Activated naive CD8-positive, alpha-beta T cell (primary cell): ENCODE measurements at regions not wholly inside any gene's neighbourhood (a gene's known extent, or its start where the extent isn't known, plus 50 kb on each side); places are given as distances from the start of the nearest gene placed in this dataset.

Source experiments
- H3K27ac Mint-ChIP-seq: one replicate; pipeline ENCODE4 v1.8.0; 2021; ENCODE audit warnings: mixed read lengths
- H3K27me3 Mint-ChIP-seq: one replicate; pipeline ENCODE4 v1.8.0; 2021; ENCODE audit warnings: mixed read lengths
- H3K36me3 Mint-ChIP-seq: one replicate; pipeline ENCODE4 v1.8.0; 2021; ENCODE audit warnings: mixed read lengths
- H3K4me1 Mint-ChIP-seq: one replicate; pipeline ENCODE4 v1.8.0; 2021; ENCODE audit warnings: low read depth, mixed read lengths
- H3K4me3 Mint-ChIP-seq: one replicate; pipeline ENCODE4 v1.8.0; 2021; ENCODE audit warnings: mild to moderate bottlenecking, mixed read lengths
- H3K9me3 Mint-ChIP-seq: one replicate; pipeline ENCODE4 v1.8.0; 2021; ENCODE audit warnings: low read depth, mixed read lengths

- no peak overlapping the region for H3K27ac Mint-ChIP-seq
- no peaks in the 10 kb centered on the region for H3K4me1 Mint-ChIP-seq
- H3K4me3 Mint-ChIP-seq, result no peak overlapping the region
- H3K36me3 Mint-ChIP-seq, result no peaks in the 10 kb centered on the region
- peaks cover 2% of the 10 kb centered on the region for H3K27me3 Mint-ChIP-seq
- no peaks in the 10 kb centered on the region for H3K9me3 Mint-ChIP-seq
These were observed 85.8 kb downstream of the SEC61B start for GRCh38 chr9:99307851-99308250.

GRCh38 chr9:99309141-99309939, 87.3 kb downstream of the SEC61B start:
- Mint-ChIP-seq H3K36me3 (no peaks in the 10 kb centered on the region), H3K9me3 (no peaks in the 10 kb centered on the region), H3K27ac (no peak overlapping the region), H3K4me1 (no peaks in the 10 kb centered on the region), H3K4me3 (no peak overlapping the region), H3K27me3 (peaks cover 2% of the 10 kb centered on the region)

- Mint-ChIP-seq H3K27ac (no peak overlapping the region), H3K9me3 (no peaks in the 10 kb centered on the region), H3K4me1 (no peaks in the 10 kb centered on the region), H3K36me3 (no peaks in the 10 kb centered on the region), H3K4me3 (no peak overlapping the region), H3K27me3 (peaks cover 5% of the 10 kb centered on the region)
These were observed 90.7 kb downstream of the SEC61B start for GRCh38 chr9:99312736-99313135.

GRCh38 chr9:99319048-99319447, 97.0 kb downstream of the SEC61B start:
- Mint-ChIP-seq H3K36me3 (no peaks in the 10 kb centered on the region), H3K27ac (no peak overlapping the region), H3K4me3 (no peak overlapping the region), H3K4me1 (no peaks in the 10 kb centered on the region), H3K27me3 (peaks cover 16% of the 10 kb centered on the region), H3K9me3 (no peaks in the 10 kb centered on the region)

- Mint-ChIP-seq H3K4me3 (no peak overlapping the region), H3K4me1 (no peaks in the 10 kb centered on the region), H3K36me3 (no peaks in the 10 kb centered on the region), H3K9me3 (no peaks in the 10 kb centered on the region), H3K27me3 (peaks cover 15% of the 10 kb centered on the region), H3K27ac (no peak overlapping the region)
These were observed 100.2 kb downstream of the SEC61B start for GRCh38 chr9:99322299-99322698.

GRCh38 chr9:99326112-99326916, 104.2 kb downstream of the SEC61B start:
- H3K36me3 Mint-ChIP-seq, result no peaks in the 10 kb centered on the region
- no peak overlapping the region for H3K27ac Mint-ChIP-seq
- no peaks in the 10 kb centered on the region for H3K4me1 Mint-ChIP-seq
- no peak overlapping the region for H3K4me3 Mint-ChIP-seq
- no peaks in the 10 kb centered on the region for H3K9me3 Mint-ChIP-seq
- peaks cover 8% of the 10 kb centered on the region for H3K27me3 Mint-ChIP-seq

GRCh38 chr9:99326917-99327189, 104.8 kb downstream of the SEC61B start:
- H3K36me3 Mint-ChIP-seq, result no peaks in the 10 kb centered on the region
- H3K9me3 Mint-ChIP-seq, result no peaks in the 10 kb centered on the region
- no peaks in the 10 kb centered on the region for H3K4me1 Mint-ChIP-seq
- no peak overlapping the region for H3K4me3 Mint-ChIP-seq
- no peak overlapping the region for H3K27ac Mint-ChIP-seq
- peaks cover 4% of the 10 kb centered on the region for H3K27me3 Mint-ChIP-seq

GRCh38 chr9:99327667-99328066, 105.6 kb downstream of the SEC61B start:
- H3K27ac Mint-ChIP-seq, result no peak overlapping the region
- no peak overlapping the region for H3K4me3 Mint-ChIP-seq

GRCh38 chr9:99335280-99335679, 113.2 kb downstream of the SEC61B start:
- Mint-ChIP-seq H3K27me3 (peaks cover 1% of the 10 kb centered on the region), H3K4me1 (no peaks in the 10 kb centered on the region), H3K4me3 (no peak overlapping the region), H3K36me3 (no peaks in the 10 kb centered on the region), H3K27ac (no peak overlapping the region), H3K9me3 (no peaks in the 10 kb centered on the region)

More at GRCh38 chr9:99327667-99328066, 105.6 kb downstream of the SEC61B start:
- Mint-ChIP-seq H3K36me3 (no peaks in the 10 kb centered on the region), H3K9me3 (no peaks in the 10 kb centered on the region), H3K4me1 (no peaks in the 10 kb centered on the region), H3K27me3 (peaks cover 4% of the 10 kb centered on the region)

- Mint-ChIP-seq H3K27me3 (no peaks in the 10 kb centered on the region), H3K9me3 (no peaks in the 10 kb centered on the region), H3K27ac (no peak overlapping the region), H3K4me1 (no peaks in the 10 kb centered on the region), H3K4me3 (no peak overlapping the region), H3K36me3 (no peaks in the 10 kb centered on the region)
These were observed 113.9 kb downstream of the SEC61B start for GRCh38 chr9:99336005-99336404.

- H3K27me3 Mint-ChIP-seq, result no peaks in the 10 kb centered on the region
- no peaks in the 10 kb centered on the region for H3K36me3 Mint-ChIP-seq
- no peak overlapping the region for H3K4me3 Mint-ChIP-seq
- H3K9me3 Mint-ChIP-seq, result no peaks in the 10 kb centered on the region
- H3K4me1 Mint-ChIP-seq, result no peaks in the 10 kb centered on the region
- H3K27ac Mint-ChIP-seq, result no peak overlapping the region
These were observed 114.4 kb downstream of the SEC61B start for GRCh38 chr9:99336531-99336930.

GRCh38 chr9:99340281-99340680, 118.2 kb downstream of the SEC61B start:
- no peaks in the 10 kb centered on the region for H3K9me3 Mint-ChIP-seq
- H3K27ac Mint-ChIP-seq, result no peak overlapping the region
- no peaks in the 10 kb centered on the region for H3K36me3 Mint-ChIP-seq
- H3K4me1 Mint-ChIP-seq, result no peaks in the 10 kb centered on the region
- no peaks in the 10 kb centered on the region for H3K27me3 Mint-ChIP-seq
- no peak overlapping the region for H3K4me3 Mint-ChIP-seq

GRCh38 chr9:99341686-99342085, 119.6 kb downstream of the SEC61B start:
- H3K4me3 Mint-ChIP-seq, result no peak overlapping the region
- H3K27ac Mint-ChIP-seq, result no peak overlapping the region
- no peaks in the 10 kb centered on the region for H3K9me3 Mint-ChIP-seq
- H3K36me3 Mint-ChIP-seq, result no peaks in the 10 kb centered on the region
- H3K4me1 Mint-ChIP-seq, result no peaks in the 10 kb centered on the region
- H3K27me3 Mint-ChIP-seq, result no peaks in the 10 kb centered on the region

- Mint-ChIP-seq H3K27ac (no peak overlapping the region), H3K9me3 (no peaks in the 10 kb centered on the region), H3K4me1 (no peaks in the 10 kb centered on the region), H3K4me3 (no peak overlapping the region), H3K36me3 (no peaks in the 10 kb centered on the region), H3K27me3 (no peaks in the 10 kb centered on the region)
These were observed 123.4 kb downstream of the SEC61B start for GRCh38 chr9:99345451-99345850.

GRCh38 chr9:99345942-99346341, 123.9 kb downstream of the SEC61B start:
- Mint-ChIP-seq H3K4me3 (no peak overlapping the region), H3K4me1 (no peaks in the 10 kb centered on the region), H3K9me3 (no peaks in the 10 kb centered on the region), H3K27me3 (no peaks in the 10 kb centered on the region), H3K36me3 (no peaks in the 10 kb centered on the region), H3K27ac (no peak overlapping the region)

GRCh38 chr9:99347568-99347967, 125.5 kb downstream of the SEC61B start:
- no peaks in the 10 kb centered on the region for H3K9me3 Mint-ChIP-seq
- H3K36me3 Mint-ChIP-seq, result no peaks in the 10 kb centered on the region
- no peak overlapping the region for H3K4me3 Mint-ChIP-seq
- H3K27ac Mint-ChIP-seq, result no peak overlapping the region
- no peaks in the 10 kb centered on the region for H3K27me3 Mint-ChIP-seq
- H3K4me1 Mint-ChIP-seq, result no peaks in the 10 kb centered on the region
